GM18861 (cell line): ENCODE measurements at regions not wholly inside any gene's neighbourhood (a gene's known extent, or its start where the extent isn't known, plus 50 kb on each side); places are given as distances from the start of the nearest gene placed in this dataset.
"Not testable (repeated sequence)": the region's sequence is repeated elsewhere in the genome, so short reads cannot be mapped to it uniquely, and the experiment has no call there.

Experiments
- ATAC-seq: cut with Tn5 transposase; IDR thresholded peaks from one replicate; pipeline ENCODE4 v1.9.1; 2021; ENCODE audit not compliant: unreplicated experiment

DNA sequence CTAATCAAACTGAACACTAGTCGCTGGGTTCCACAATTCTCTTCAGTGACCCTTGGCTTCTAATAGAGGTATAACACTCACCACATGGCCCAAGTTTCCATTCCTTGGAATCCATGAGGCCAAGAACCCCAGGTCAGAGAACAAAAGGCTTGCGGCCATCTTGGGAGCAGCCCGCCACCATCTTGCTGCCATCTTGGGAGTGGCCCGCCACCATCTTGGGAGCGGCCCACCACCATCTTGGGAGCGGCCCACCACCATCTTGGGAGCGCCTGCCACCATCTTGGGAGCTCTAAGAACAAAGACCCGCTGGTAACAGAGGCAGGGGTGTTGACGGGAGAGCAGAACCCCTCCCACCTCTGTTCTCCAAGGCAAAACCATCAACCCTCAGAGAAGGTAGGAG is 493.4 kb downstream of the MATN1 start:
- no peak for ATAC-seq

GRCh38 chr1:30229557-30229956 is 493.8 kb downstream of the MATN1 start:
- ATAC-seq, result no peak

DNA sequence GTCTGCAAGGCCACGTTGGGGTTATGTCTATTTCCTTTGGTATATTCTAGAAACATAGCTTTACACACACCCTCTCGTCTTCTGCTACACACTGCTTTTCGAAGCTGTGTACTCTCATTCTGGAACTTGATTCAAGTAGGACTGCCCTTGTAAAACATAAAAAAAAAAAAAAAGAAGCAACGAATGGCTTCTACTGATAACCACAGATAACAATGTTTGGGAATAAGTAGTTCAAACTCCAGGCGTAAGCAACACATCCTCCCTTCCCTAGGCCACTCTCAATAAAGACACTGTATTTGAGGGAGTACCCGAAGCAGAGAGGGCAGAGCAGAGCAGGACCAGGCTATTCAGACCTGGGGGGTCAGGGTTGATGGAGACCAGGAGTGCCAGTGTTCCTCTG is 496.7 kb downstream of the MATN1 start:
- ATAC-seq, result no peak

- no peak for ATAC-seq
Observed at GRCh38 chr1:30225357-30225756, 498.0 kb downstream of the MATN1 start.

DNA sequence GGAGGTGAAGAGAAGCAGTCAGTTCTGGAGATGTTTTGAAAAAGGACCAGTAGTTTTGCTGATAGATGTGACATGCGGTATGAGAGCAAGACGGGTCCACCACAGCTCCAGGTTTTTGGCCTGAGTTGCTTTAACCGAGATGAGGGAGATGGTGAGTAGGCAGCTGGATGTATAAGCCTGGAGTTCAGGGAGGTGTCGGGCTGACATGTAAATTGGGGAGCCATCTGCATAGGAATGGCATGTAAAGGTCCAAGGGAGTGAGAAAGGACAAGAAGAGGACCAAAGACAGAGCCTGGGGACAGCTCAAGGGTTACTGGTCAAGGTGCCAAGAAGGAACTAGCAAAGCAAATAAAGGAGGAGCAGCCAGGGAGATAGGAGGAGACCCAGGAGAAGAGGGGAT is 503.7 kb downstream of the MATN1 start:
- ATAC-seq, result no peak

GRCh38 chr1:30218438-30218837 is 504.9 kb downstream of the MATN1 start:
- ATAC-seq, result no peak

GRCh38 chr1:30216602-30217001 is 506.8 kb downstream of the MATN1 start:
- no peak for ATAC-seq

DNA sequence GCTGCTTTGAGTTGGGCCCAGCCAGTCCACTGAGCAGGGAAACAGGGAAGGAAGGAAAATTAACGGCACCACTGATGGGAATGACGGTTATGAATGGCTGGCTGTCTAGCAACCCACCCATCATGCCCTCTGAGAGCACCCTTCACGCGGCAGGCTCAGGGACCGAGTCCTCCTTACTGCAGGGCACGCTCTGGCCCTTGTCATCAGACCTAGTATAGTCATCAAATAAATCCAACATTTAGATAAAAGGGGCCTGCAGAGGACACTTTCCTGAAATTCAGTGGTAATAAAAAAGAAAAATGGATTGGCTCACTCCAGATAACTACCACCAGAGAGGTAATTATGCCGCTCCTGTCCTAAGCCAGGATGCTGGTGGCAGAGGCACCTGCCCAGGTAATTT is 509.4 kb downstream of the MATN1 start:
- ATAC-seq, result no peak

DNA sequence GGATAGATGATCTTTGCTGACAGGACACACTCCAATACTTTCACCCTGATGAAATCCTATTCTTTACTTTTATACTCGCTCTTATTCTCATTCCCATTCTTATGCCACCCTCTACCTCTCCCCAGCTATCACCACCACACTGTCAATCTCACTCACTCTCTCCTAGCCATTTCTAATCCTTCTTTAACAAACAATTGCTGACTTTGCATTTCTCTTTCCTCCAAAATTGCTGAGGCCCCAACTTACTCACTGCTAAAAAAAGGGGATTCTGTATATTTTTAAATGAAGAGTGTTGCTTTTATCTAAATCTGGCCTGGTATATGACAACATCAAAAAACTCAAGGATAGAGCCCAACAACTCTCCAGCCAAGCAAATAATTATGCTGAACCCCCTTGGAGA is 515.4 kb downstream of the MATN1 start:
- ATAC-seq, result not testable (repeated sequence)

- ATAC-seq, result not testable (repeated sequence)
Observed at GRCh38 chr1:30206631-30207030, 516.8 kb downstream of the MATN1 start.

DNA sequence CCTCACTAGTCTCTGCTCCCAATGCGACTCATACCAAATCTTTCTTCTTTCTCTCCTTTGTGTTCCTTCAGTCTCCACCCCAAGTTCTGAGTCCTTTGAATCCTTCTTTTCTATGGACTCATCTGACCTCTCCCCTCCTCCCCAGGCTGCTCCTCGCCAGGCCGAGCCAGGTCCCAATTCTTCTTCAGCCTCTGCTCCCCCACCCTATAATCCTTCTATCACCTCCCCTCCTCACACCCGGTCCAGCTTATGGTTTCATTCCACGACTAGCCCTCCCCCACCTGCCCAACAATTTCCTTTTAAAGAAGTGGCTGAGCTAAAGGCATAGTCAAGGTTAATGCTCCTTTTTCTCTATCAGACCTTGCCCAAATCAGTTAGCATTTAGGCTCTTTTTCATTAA is 518.5 kb downstream of the MATN1 start:
- ATAC-seq, result not testable (repeated sequence)

GRCh38 chr1:30201015-30201414 is 522.4 kb downstream of the MATN1 start:
- no peak for ATAC-seq

- no peak for ATAC-seq
Observed at GRCh38 chr1:30200161-30200560, 523.2 kb downstream of the MATN1 start.

DNA sequence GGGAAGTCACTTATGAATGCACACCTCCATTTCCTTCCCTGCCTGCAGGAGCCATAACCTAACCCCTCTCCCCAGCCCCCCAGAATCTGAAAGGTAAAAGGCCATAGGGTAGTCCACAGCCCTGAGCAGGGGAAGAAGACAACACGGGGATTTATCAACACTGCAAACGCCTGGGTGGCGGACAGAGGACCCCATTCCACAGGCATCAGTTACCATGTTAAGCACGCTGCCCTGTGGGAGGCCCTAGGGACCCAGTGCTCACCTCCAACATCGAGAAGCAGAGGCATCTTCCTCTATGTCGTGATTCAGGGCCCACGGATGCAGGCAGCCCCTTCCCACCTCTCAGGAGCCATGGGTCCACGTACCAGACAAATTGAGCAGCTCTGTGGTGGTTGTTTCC is 523.8 kb downstream of the MATN1 start:
- ATAC-seq, result no peak

- no peak for ATAC-seq
Observed at GRCh38 chr1:30198795-30199403, 524.5 kb downstream of the MATN1 start.

DNA sequence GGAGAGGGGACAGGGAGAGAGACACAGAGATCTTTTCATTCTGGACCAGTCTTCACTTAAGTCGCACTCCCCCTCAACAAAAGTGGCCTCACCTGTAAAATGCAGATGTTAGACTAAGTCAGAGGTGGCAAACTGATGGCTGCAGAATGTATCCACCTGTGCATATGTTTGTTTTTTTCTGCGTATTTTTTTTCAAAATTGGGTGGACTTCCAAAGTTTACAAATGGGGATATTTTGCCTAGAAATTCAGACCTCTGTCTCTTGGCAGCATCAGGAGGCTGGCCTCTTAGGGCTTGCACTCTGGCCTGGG is 525.0 kb downstream of the MATN1 start:
- ATAC-seq, result no peak

GRCh38 chr1:30197639-30198450 is 525.5 kb downstream of the MATN1 start:
- no peak for ATAC-seq

DNA sequence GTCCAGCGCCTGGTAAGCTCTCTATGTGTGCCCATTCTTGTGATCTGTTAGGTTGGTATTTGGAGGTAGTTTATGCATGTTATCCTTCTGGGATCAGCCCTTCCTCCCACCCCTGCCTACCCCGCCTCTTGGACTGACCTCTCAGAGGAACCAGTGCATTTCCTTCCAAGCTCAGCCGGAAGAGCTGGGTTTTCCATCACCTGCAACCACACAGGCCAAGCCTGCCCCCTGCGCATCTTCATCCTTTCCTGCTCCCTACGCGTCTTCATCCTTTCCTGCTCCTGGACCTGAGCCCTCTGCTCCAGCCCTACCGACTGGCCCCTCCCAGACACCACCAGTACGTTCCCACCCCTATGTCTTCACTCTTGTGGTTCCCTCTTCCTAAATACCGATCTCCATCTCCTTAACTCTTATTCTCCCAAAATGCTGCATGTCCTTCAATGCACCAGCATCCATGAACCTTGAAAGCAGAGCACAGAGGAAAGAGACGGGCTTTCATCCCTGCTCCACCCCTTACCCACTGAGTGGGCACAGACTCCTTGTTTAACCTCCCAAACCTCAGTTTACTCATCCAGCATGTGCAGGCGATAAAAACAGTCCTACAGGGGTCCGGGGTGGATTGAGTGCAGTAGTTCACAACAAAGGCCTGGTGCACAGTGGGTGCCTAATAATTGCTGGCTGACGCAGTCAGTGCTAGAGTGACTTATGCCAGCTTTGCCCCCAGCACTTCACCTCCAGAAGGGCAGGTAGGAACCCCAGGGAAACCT is 526.3 kb downstream of the MATN1 start:
- no peak for ATAC-seq

DNA sequence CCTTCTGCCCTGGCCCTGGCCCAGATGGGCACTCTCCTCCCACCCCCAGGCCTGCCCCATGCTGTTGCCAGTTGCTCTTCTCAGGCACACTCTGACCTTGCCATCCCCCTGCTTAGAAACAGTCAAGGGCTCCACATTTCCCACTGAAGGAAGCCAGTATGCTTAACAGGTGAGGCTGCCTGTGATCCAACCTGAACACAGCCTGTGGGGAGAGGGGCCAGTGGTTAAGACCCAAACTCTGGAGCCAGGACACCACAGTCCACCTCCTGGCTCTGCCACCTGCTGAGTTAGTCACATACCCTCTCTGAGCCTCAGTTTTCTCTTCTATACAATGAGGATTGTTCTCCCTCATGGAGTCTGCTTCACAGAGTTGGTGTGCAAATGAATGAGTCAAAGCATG is 526.9 kb downstream of the MATN1 start:
- no peak for ATAC-seq

- no peak for ATAC-seq
Observed at GRCh38 chr1:30195424-30196134, 527.8 kb downstream of the MATN1 start.

DNA sequence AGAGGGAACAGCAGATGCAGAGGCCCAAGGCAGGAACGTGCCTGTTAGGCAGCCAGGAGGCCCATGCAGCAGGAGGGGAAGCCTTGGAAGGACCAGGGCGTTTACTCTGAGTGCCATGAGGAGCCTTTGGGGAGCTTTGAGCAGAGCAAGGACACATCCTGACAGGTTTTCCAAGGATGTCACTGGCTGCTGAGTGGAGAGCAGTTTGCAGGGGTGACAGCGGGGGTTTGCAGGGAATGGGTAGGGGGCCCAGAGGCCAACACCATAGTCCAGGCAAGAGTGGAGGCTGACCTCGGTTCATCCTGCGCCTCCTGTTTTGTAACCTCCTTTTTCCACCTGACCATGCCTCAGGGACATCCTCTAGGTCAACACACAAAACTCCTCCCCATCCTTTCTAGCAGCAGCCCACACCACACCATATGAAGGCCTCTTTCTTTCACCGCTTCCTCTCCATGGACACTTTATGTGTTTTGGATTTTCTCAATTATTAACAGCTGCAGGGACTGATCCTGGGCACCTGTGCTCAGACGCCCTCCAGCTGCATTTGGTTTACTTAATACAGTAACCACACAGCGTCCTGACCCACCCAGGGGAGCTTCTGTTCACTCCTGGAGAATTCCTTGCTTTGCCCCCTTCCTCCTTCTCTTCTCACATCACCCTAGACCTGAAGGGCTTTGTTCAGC is 528.5 kb downstream of the MATN1 start:
- no peak for ATAC-seq
